Stimulated activated naive CD8-positive, alpha-beta T cell treated with anti-CD3 and anti-CD28 coated beads, Interleukin-15, Interleukin-2, amounts not matched to agents 100 ng/mL and 50 ng/mL, for 24 hours (primary cell): ENCODE measurements at regions not wholly inside any gene's neighbourhood (a gene's known extent, or its start where the extent isn't known, plus 50 kb on each side); places are given as distances from the start of the nearest gene placed in this dataset.
"Not testable (repeated sequence)": the region's sequence is repeated elsewhere in the genome, so short reads cannot be mapped to it uniquely, and the experiment has no call there.

Experiments used
- H3K27ac Mint-ChIP-seq: one replicate; pipeline ENCODE4 v1.8.0; 2021; ENCODE audit warnings: mild to moderate bottlenecking, mixed read lengths
- H3K27me3 Mint-ChIP-seq: one replicate; pipeline ENCODE4 v1.8.0; 2021; ENCODE audit warnings: mixed read lengths
- H3K36me3 Mint-ChIP-seq: one replicate; pipeline ENCODE4 v1.8.0; 2021; ENCODE audit warnings: low read depth, mixed read lengths
- H3K4me1 Mint-ChIP-seq: one replicate; pipeline ENCODE4 v1.8.0; 2021; ENCODE audit warnings: low read depth, mixed read lengths
- H3K4me3 Mint-ChIP-seq: one replicate; pipeline ENCODE4 v1.8.0; 2021; ENCODE audit warnings: mild to moderate bottlenecking, mixed read lengths
- H3K9me3 Mint-ChIP-seq: one replicate; pipeline ENCODE4 v1.8.0; 2021; ENCODE audit warnings: mixed read lengths

DNA sequence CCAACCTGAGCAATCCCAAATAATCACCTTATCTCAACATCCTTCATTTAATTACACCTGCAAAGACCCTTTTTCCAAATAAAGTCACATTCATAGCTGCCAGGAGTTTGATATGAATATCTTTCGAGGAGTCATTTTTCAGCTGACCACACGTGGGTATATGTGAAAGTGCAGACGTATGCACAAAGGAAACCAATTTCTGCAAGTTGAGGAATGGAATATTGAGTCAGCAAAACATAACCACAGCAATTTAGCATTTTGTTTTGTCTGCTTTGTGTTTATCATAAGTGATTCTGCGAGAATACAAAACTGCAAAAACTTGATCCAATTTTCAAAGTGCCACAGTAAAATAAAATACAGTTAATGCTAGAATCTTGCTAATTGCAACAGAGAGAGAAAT lies 295.9 kb downstream of the SUCLA2 start:
- Mint-ChIP-seq H3K36me3 (no peaks in the 10 kb centered on the region), H3K27me3 (no peaks in the 10 kb centered on the region), H3K9me3 (no peaks in the 10 kb centered on the region), H3K27ac (no peak overlapping the region), H3K4me3 (no peak overlapping the region), H3K4me1 (no peaks in the 10 kb centered on the region)

DNA sequence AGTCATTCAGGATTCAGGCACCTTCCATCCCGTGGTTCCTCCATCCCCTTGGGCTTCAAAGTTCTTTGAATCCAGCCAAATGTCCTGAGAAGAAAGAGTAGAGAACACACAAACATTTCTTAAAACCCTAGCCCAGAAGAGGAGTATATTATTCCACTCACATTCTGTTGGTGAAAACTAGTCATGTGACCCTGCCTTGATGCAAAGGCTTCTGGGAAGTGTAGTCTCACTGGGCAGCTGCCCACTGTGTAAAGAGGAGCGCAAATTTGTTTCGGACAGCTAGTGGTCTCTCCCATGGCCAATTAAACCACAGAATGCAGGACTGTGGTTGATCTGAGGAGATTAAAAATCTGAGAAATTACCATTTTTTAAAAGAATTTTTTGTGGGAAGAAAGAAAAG lies 304.4 kb downstream of the SUCLA2 start:
- Mint-ChIP-seq H3K27ac (no peak overlapping the region), H3K4me3 (no peak overlapping the region), H3K27me3 (no peaks in the 10 kb centered on the region), H3K9me3 (peaks cover 6% of the 10 kb centered on the region), H3K36me3 (no peaks in the 10 kb centered on the region), H3K4me1 (no peaks in the 10 kb centered on the region)

DNA sequence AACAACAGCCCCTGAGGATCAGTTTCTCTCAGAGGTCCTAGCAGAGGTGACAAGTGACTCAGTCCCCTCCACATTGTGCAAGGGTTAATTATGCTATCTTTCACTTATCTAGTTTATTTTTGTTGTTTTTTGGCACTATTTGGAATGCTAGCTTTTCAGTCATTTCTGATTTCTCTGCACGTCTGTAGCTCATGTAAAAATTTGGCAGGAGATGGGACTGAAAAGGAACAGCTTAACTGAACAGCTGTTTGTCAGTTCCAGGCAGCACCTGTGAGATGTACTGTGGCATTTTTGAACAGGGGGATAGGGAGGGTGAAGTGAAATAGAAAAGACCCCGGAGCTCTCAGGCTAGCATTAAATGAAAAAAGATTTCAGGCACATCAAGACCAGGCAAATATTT lies 313.5 kb downstream of the SUCLA2 start:
- H3K27me3 Mint-ChIP-seq = no peaks in the 10 kb centered on the region

GRCh38 chr13:47685156-47685555 lies 315.9 kb downstream of the SUCLA2 start:
- not testable (repeated sequence) for H3K9me3 Mint-ChIP-seq, H3K27me3 Mint-ChIP-seq, H3K36me3 Mint-ChIP-seq, H3K4me3 Mint-ChIP-seq, H3K27ac Mint-ChIP-seq, H3K4me1 Mint-ChIP-seq

More for the DNA sequence above, 313.5 kb downstream of the SUCLA2 start:
- no peak overlapping the region for H3K4me3 Mint-ChIP-seq
- no peak overlapping the region for H3K27ac Mint-ChIP-seq
- no peaks in the 10 kb centered on the region for H3K36me3 Mint-ChIP-seq
- H3K4me1 Mint-ChIP-seq = no peaks in the 10 kb centered on the region
- H3K9me3 Mint-ChIP-seq = peaks cover 5% of the 10 kb centered on the region

- H3K27me3 Mint-ChIP-seq = no peaks in the 10 kb centered on the region
- H3K4me1 Mint-ChIP-seq = no peaks in the 10 kb centered on the region
Measured at GRCh38 chr13:47680748-47681147, 320.3 kb downstream of the SUCLA2 start.

GRCh38 chr13:47679401-47679800 lies 321.7 kb downstream of the SUCLA2 start:
- H3K4me1 Mint-ChIP-seq = no peaks in the 10 kb centered on the region
- no peak overlapping the region for H3K27ac Mint-ChIP-seq
- no peak overlapping the region for H3K4me3 Mint-ChIP-seq
- peaks cover 2% of the 10 kb centered on the region for H3K9me3 Mint-ChIP-seq
- no peaks in the 10 kb centered on the region for H3K36me3 Mint-ChIP-seq
- no peaks in the 10 kb centered on the region for H3K27me3 Mint-ChIP-seq

More at GRCh38 chr13:47680748-47681147, 320.3 kb downstream of the SUCLA2 start:
- Mint-ChIP-seq H3K27ac (no peak overlapping the region), H3K36me3 (no peaks in the 10 kb centered on the region), H3K9me3 (peaks cover 5% of the 10 kb centered on the region), H3K4me3 (no peak overlapping the region)

- H3K4me3 Mint-ChIP-seq = no peak overlapping the region
- no peaks in the 10 kb centered on the region for H3K9me3 Mint-ChIP-seq
- no peaks in the 10 kb centered on the region for H3K27me3 Mint-ChIP-seq
- no peak overlapping the region for H3K27ac Mint-ChIP-seq
- no peaks in the 10 kb centered on the region for H3K36me3 Mint-ChIP-seq
- H3K4me1 Mint-ChIP-seq = no peaks in the 10 kb centered on the region
Measured at GRCh38 chr13:47678201-47678968, 322.7 kb downstream of the SUCLA2 start.

- no peaks in the 10 kb centered on the region for H3K36me3 Mint-ChIP-seq
- H3K27ac Mint-ChIP-seq = no peak overlapping the region
- no peaks in the 10 kb centered on the region for H3K9me3 Mint-ChIP-seq
- H3K4me3 Mint-ChIP-seq = no peak overlapping the region
- no peaks in the 10 kb centered on the region for H3K27me3 Mint-ChIP-seq
- H3K4me1 Mint-ChIP-seq = no peaks in the 10 kb centered on the region
Measured at GRCh38 chr13:47675871-47676270, 325.2 kb downstream of the SUCLA2 start.

DNA sequence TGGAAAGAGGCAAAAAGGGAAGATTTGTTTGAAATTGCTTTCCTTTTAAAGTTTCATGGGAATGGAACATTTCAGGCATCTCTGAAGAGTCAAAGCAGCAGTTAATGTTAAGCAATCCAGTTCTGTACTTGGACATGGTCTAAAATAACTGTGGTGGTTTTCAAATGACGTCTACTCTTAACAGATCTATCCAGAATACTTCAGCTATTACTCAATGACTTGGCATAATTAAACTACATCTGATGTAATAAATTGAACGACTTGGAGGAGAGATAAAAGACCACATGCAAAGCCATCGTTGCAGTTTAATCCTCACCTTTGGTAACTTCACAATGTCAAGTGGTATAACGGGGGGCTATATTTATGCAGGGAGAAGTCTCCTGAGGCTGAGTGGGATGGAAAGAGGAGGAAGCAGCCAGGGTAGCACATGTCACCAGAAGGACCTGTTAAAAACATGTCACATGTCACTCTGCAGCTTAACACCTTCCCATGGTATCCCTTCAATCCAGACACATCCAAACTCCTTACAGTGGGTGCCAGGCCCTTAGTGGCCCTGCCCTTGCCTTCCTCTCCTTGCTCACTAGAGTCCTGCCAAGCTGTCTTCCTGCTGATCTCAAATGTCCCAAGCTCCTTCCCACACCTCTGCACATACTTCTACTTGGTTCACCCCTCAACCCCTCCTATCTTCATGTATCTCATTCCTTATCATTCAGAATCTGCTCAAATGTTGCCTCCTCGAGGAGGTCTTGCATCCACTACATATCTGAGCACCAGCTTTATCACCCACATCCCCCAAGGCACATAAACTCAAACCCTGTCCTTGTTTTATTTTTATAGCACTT lies 327.8 kb downstream of the SUCLA2 start:
- Mint-ChIP-seq H3K9me3 (no peaks in the 10 kb centered on the region), H3K27ac (no peak overlapping the region), H3K36me3 (no peaks in the 10 kb centered on the region), H3K4me3 (no peak overlapping the region), H3K27me3 (no peaks in the 10 kb centered on the region), H3K4me1 (no peaks in the 10 kb centered on the region)

GRCh38 chr13:47672245-47673008 lies 328.6 kb downstream of the SUCLA2 start:
- H3K4me1 Mint-ChIP-seq = no peaks in the 10 kb centered on the region
- no peaks in the 10 kb centered on the region for H3K27me3 Mint-ChIP-seq
- no peaks in the 10 kb centered on the region for H3K36me3 Mint-ChIP-seq
- no peak overlapping the region for H3K4me3 Mint-ChIP-seq
- no peak overlapping the region for H3K27ac Mint-ChIP-seq
- no peaks in the 10 kb centered on the region for H3K9me3 Mint-ChIP-seq

GRCh38 chr13:47671776-47672175 lies 329.3 kb downstream of the SUCLA2 start:
- no peaks in the 10 kb centered on the region for H3K27me3 Mint-ChIP-seq
- no peaks in the 10 kb centered on the region for H3K36me3 Mint-ChIP-seq
- no peak overlapping the region for H3K4me3 Mint-ChIP-seq
- H3K27ac Mint-ChIP-seq = no peak overlapping the region
- H3K9me3 Mint-ChIP-seq = no peaks in the 10 kb centered on the region
- no peaks in the 10 kb centered on the region for H3K4me1 Mint-ChIP-seq

- H3K27me3 Mint-ChIP-seq = peaks cover 7% of the 10 kb centered on the region
- no peaks in the 10 kb centered on the region for H3K9me3 Mint-ChIP-seq
- no peak overlapping the region for H3K27ac Mint-ChIP-seq
- no peaks in the 10 kb centered on the region for H3K36me3 Mint-ChIP-seq
- H3K4me1 Mint-ChIP-seq = no peaks in the 10 kb centered on the region
- H3K4me3 Mint-ChIP-seq = no peak overlapping the region
Measured at GRCh38 chr13:47665043-47665442, 336.0 kb downstream of the SUCLA2 start.

- peaks cover 7% of the 10 kb centered on the region for H3K9me3 Mint-ChIP-seq
- no peak overlapping the region for H3K27ac Mint-ChIP-seq
- no peaks in the 10 kb centered on the region for H3K4me1 Mint-ChIP-seq
- H3K36me3 Mint-ChIP-seq = no peaks in the 10 kb centered on the region
- H3K4me3 Mint-ChIP-seq = no peak overlapping the region
- H3K27me3 Mint-ChIP-seq = peaks cover 21% of the 10 kb centered on the region
Measured at GRCh38 chr13:47661076-47661475, 340.0 kb downstream of the SUCLA2 start.

GRCh38 chr13:47656651-47657050 lies 344.4 kb downstream of the SUCLA2 start:
- Mint-ChIP-seq H3K27ac (no peak overlapping the region), H3K4me3 (no peak overlapping the region), H3K4me1 (no peaks in the 10 kb centered on the region), H3K36me3 (no peaks in the 10 kb centered on the region), H3K9me3 (peaks cover 7% of the 10 kb centered on the region), H3K27me3 (peaks cover 25% of the 10 kb centered on the region)

DNA sequence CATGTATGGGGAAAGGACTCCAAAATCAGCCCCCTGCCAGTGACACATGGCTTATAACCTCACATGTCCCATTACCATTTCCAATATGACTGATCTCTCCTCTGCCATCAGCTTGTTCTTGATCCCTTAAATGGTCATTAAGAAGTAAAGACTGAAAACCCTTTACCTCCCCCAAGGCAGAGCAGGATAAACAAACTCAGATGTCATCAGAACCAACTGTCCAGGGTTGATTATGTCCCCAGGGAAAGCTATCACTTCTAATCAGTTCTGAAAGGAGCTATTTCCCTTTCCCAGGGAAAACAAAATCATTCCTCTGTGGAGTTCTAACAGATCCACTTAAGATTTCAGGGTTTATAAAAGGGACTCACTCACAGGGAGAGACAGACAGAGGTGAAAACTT lies 350.9 kb downstream of the SUCLA2 start:
- no peaks in the 10 kb centered on the region for H3K36me3 Mint-ChIP-seq
- no peak overlapping the region for H3K27ac Mint-ChIP-seq
- no peaks in the 10 kb centered on the region for H3K4me1 Mint-ChIP-seq
- no peaks in the 10 kb centered on the region for H3K9me3 Mint-ChIP-seq
- no peak overlapping the region for H3K4me3 Mint-ChIP-seq
- peaks cover 3% of the 10 kb centered on the region for H3K27me3 Mint-ChIP-seq
